GM19023 (cell line): ENCODE measurements at regions not wholly inside any gene's neighbourhood (a gene's known extent, or its start where the extent isn't known, plus 50 kb on each side); places are given as distances from the start of the nearest gene placed in this dataset.

Source experiments
- ATAC-seq: cut with Tn5 transposase; IDR thresholded peaks from one replicate; pipeline ENCODE4 v1.9.1; 2021; ENCODE audit warnings: mild to moderate bottlenecking, moderate library complexity; ENCODE audit not compliant: unreplicated experiment

GRCh38 chr5:5665225-5666075 lies 243.0 kb downstream of the ICE1 start:
- no peak for ATAC-seq

GRCh38 chr5:5658889-5659465 lies 236.5 kb downstream of the ICE1 start:
- no peak for ATAC-seq

GRCh38 chr5:5658226-5658625 lies 235.7 kb downstream of the ICE1 start:
- ATAC-seq: peak; percentile 60

- ATAC-seq: no peak
Measured at GRCh38 chr5:5652181-5652580, 229.7 kb downstream of the ICE1 start.

GRCh38 chr5:5650949-5651348 lies 228.5 kb downstream of the ICE1 start:
- no peak for ATAC-seq

GRCh38 chr5:5650242-5650641 lies 227.8 kb downstream of the ICE1 start:
- no peak for ATAC-seq

GRCh38 chr5:5649641-5650040 lies 227.2 kb downstream of the ICE1 start:
- ATAC-seq: no peak

- ATAC-seq: no peak
Measured at GRCh38 chr5:5648694-5649093, 226.2 kb downstream of the ICE1 start.

GRCh38 chr5:5645891-5646290 lies 223.4 kb downstream of the ICE1 start:
- no peak for ATAC-seq

- no peak for ATAC-seq
Measured at GRCh38 chr5:5645198-5645597, 222.7 kb downstream of the ICE1 start.

GRCh38 chr5:5644249-5644648 lies 221.8 kb downstream of the ICE1 start:
- ATAC-seq: no peak

GRCh38 chr5:5643481-5643880 lies 221.0 kb downstream of the ICE1 start:
- no peak for ATAC-seq

- ATAC-seq: no peak
Measured at GRCh38 chr5:5638211-5638610, 215.7 kb downstream of the ICE1 start.

GRCh38 chr5:5637173-5637572 lies 214.7 kb downstream of the ICE1 start:
- ATAC-seq: no peak

- ATAC-seq: no peak
Measured at GRCh38 chr5:5634817-5635216, 212.3 kb downstream of the ICE1 start.

- ATAC-seq: no peak
Measured at GRCh38 chr5:5633579-5633978, 211.1 kb downstream of the ICE1 start.

- ATAC-seq: no peak
Measured at GRCh38 chr5:5632678-5633077, 210.2 kb downstream of the ICE1 start.

- ATAC-seq: no peak
Measured at GRCh38 chr5:5629607-5629978, 207.1 kb downstream of the ICE1 start.

- ATAC-seq: no peak
Measured at GRCh38 chr5:5628866-5629606, 206.6 kb downstream of the ICE1 start.

GRCh38 chr5:5626412-5626811 lies 203.9 kb downstream of the ICE1 start:
- no peak for ATAC-seq

- ATAC-seq: no peak
Measured at GRCh38 chr5:5625491-5625890, 203.0 kb downstream of the ICE1 start.

GRCh38 chr5:5623397-5623796 lies 200.9 kb downstream of the ICE1 start:
- no peak for ATAC-seq
